ENCODE measurements at regions not wholly inside any gene's neighbourhood (a gene's known extent, or its start where the extent isn't known, plus 50 kb on each side); places are given as distances from the start of the nearest gene placed in this dataset.

- CTCF ChIA-PET (ENCODE audit: partially characterized antibody), result interaction anchor here (2.4 kb wide), 1 partner anchor 164 kb away, joined by 8 read pairs; no protein-coding TSS in a partner anchor
- TF ChIP-seq RXRA (IDR thresholded peaks at IDR 0.05; ENCODE audit: insufficient read depth, low read depth, low read length) (no peak), HDAC2 (IDR thresholded peaks at IDR 0.05; ENCODE audit: borderline replicate concordance in 1 of 2, low read depth in 2 of 2, low read length in 2 of 2) (no peak), BCL11A (IDR thresholded peaks at IDR 0.05; ENCODE audit: low read depth in 2 of 2, low read length in 2 of 2) (no peak), TCF12 (IDR thresholded peaks at IDR 0.05; ENCODE audit: low read depth, low read length) (no peak), KDM5A (IDR thresholded peaks at IDR 0.05; ENCODE audit: low read length) (no peak), TEAD4 (IDR thresholded peaks at IDR 0.05; ENCODE audit: low read depth, low read length) (no peak), RBBP5 (IDR thresholded peaks at IDR 0.05; ENCODE audit: borderline replicate concordance, low read depth, low read length) (no peak), POLR2AphosphoS5 (IDR thresholded peaks at IDR 0.05; ENCODE audit: low read depth, low read length) (no peak), POLR2A (IDR thresholded peaks at IDR 0.05; ENCODE audit: control extremely low read depth in 1 of 2, low read depth in 2 of 2, low read length in 2 of 2) (no peak), ATF2 (IDR thresholded peaks at IDR 0.05; ENCODE audit: low read length) (no peak), KDM4A (IDR thresholded peaks at IDR 0.05; ENCODE audit: low read depth, low read length, severe bottlenecking) (no peak), CEBPB (IDR thresholded peaks at IDR 0.05; ENCODE audit: low read depth, low read length) (no peak), MAFK (IDR thresholded peaks at IDR 0.05; ENCODE audit: low read depth, low read length) (no peak), SP4 (IDR thresholded peaks at IDR 0.05; ENCODE audit: low read length) (no peak)
These were observed 118.6 kb upstream of the SERPINE2 start for GRCh38 chr2:224157655-224158054.

More at GRCh38 chr2:224157655-224158054, 118.6 kb upstream of the SERPINE2 start:
- no peak overlapping the region for H3K14ac ChIP-seq (ENCODE audit: insufficient read length)
- no peaks in the 10 kb centered on the region for H3K79me1 ChIP-seq (ENCODE audit: low read depth, low read length)
- H2BK15ac ChIP-seq (ENCODE audit: low read length), result no peak overlapping the region
- 92% methylated on average over 1 of the region's 1 CpG; no CpG with 5 or more reads in 1 of the 2 experiments for WGBS, 2 experiments (ENCODE audit: extremely low coverage in 1 of 2, insufficient coverage in 1 of 2, insufficient read length in 1 of 2, insufficient replicate concordance in 2 of 2, low coverage in 1 of 2, low lambda C conversion rate in 2 of 2, missing lambda C conversion rate in 1 of 2)
- H2AK5ac ChIP-seq (ENCODE audit: low read depth, low read length), result no peak overlapping the region
- no peak overlapping the region for H4K5ac ChIP-seq (ENCODE audit: insufficient read length, low read depth, low read length)
- DNase-seq (ENCODE audit: low read depth in 1 of 2, low spot score in 2 of 2) (peak in 1 of 2 experiments; percentile 10), FAIRE-seq (no peak)
- H4K20me1 ChIP-seq (replicated peaks in 1 of 2; ENCODE audit: control insufficient read depth in 1 of 2, insufficient read depth in 2 of 2, low read length in 2 of 2), result no peaks in the 10 kb centered on the region
- no peak overlapping the region for H2AFZ ChIP-seq (ENCODE audit: low read length)
- no peak overlapping the region for H3K4ac ChIP-seq (replicated peaks; ENCODE audit: insufficient read length, low read depth, low read length)
- H3K4me3 ChIP-seq (ENCODE audit: extremely low read depth in 1 of 4, insufficient read depth in 2 of 4, low read depth in 3 of 4, low read length in 4 of 4), result no peak overlapping the region
- H2BK120ac ChIP-seq (replicated peaks; ENCODE audit: low read depth, low read length), result no peak overlapping the region
- no peak overlapping the region for H4K91ac ChIP-seq (replicated peaks; ENCODE audit: insufficient read length, low read length)
- H4K8ac ChIP-seq (ENCODE audit: extremely low read depth, insufficient read depth, low read length), result no peak overlapping the region
- H3K23ac ChIP-seq (ENCODE audit: insufficient read length), result no peak overlapping the region
- H3K27me3 ChIP-seq (replicated peaks in 1 of 4; ENCODE audit: control insufficient read depth in 3 of 4, extremely low read depth in 1 of 4, insufficient read depth in 3 of 4, low read length in 3 of 4), result no peaks in the 10 kb centered on the region
- H3K79me2 ChIP-seq (ENCODE audit: control insufficient read depth in 1 of 2, insufficient read depth in 2 of 2, low read length in 2 of 2), result no peaks in the 10 kb centered on the region
- no peak overlapping the region for H3K56ac ChIP-seq (replicated peaks; ENCODE audit: insufficient read length, low read depth, low read length)
- no peak overlapping the region for H3K18ac ChIP-seq (ENCODE audit: extremely low read depth, low read length)
- no peaks in the 10 kb centered on the region for H3K9me3 ChIP-seq (ENCODE audit: insufficient read depth in 2 of 2, low read depth in 1 of 2, low read length in 1 of 2)
- H2BK20ac ChIP-seq (ENCODE audit: low read length), result no peak overlapping the region
- no peaks in the 10 kb centered on the region for H3K36me3 ChIP-seq (ENCODE audit: control insufficient read depth in 2 of 4, insufficient read depth in 4 of 4, low read length in 3 of 4)
- H3K27ac ChIP-seq (ENCODE audit: low read depth, low read length), result no peak overlapping the region
- no peaks in the 10 kb centered on the region for H3K4me1 ChIP-seq (replicated peaks in 1 of 4; ENCODE audit: control insufficient read depth in 3 of 4, insufficient read depth in 4 of 4, low read length in 3 of 4)
- no peak overlapping the region for H3K9ac ChIP-seq (replicated peaks in 1 of 4; ENCODE audit: extremely low read depth in 1 of 4, low read depth in 3 of 4, low read length in 3 of 4)
- H3K23me2 ChIP-seq (ENCODE audit: low read depth, low read length), result no peaks in the 10 kb centered on the region
- no peak overlapping the region for H3K4me2 ChIP-seq (ENCODE audit: insufficient read depth in 1 of 2, low read depth in 2 of 2, low read length in 2 of 2)
- no peak overlapping the region for H2BK5ac ChIP-seq (ENCODE audit: low read depth, low read length)
- H2BK12ac ChIP-seq (ENCODE audit: low read depth, low read length), result no peak overlapping the region
- POLR2A ChIA-PET (ENCODE audit: partially characterized antibody), result no interaction called here
